Gastroesophageal sphincter (tissue), 3 donors: ENCODE measurements at regions not wholly inside any gene's neighbourhood (a gene's known extent, or its start where the extent isn't known, plus 50 kb on each side); places are given as distances from the start of the nearest gene placed in this dataset.

Experiments used
- CTCF ChIP-seq, 4 experiments: fragments of 200-600 bp in 2 of 4; fragments of 450-650 bp in 2 of 4; sonication (generic) in 1 of 4; IDR thresholded peaks; one replicate each; pipeline ENCODE4 v1.5.1; 2017 to 2019; ENCODE audit warnings: antibody characterized with exemption in 4 of 4, mild to moderate bottlenecking in 2 of 4, moderate library complexity in 2 of 4
- POLR2A ChIP-seq, 2 donors: fragments of 450-650 bp; IDR thresholded peaks; one replicate each; pipeline ENCODE4 v1.6.1; 2017; ENCODE audit warnings: antibody characterized with exemption in 2 of 2, mild to moderate bottlenecking in 2 of 2, moderate library complexity in 1 of 2

GRCh38 chr5:61627531-61627930 is 295.5 kb downstream of the ZSWIM6 start:
- no peak for TF ChIP-seq POLR2A (IDR thresholded peaks at IDR 0.05)
- no peak for TF ChIP-seq CTCF (IDR thresholded peaks at IDR 0.05)
